HG03175 (cell line): ENCODE measurements at regions not wholly inside any gene's neighbourhood (a gene's known extent, or its start where the extent isn't known, plus 50 kb on each side); places are given as distances from the start of the nearest gene placed in this dataset.

ENCODE experiments used
- ATAC-seq: cut with Tn5 transposase; IDR thresholded peaks from one replicate; pipeline ENCODE4 v1.9.1; 2021; ENCODE audit warnings: mild to moderate bottlenecking, moderate library complexity; ENCODE audit not compliant: unreplicated experiment

DNA sequence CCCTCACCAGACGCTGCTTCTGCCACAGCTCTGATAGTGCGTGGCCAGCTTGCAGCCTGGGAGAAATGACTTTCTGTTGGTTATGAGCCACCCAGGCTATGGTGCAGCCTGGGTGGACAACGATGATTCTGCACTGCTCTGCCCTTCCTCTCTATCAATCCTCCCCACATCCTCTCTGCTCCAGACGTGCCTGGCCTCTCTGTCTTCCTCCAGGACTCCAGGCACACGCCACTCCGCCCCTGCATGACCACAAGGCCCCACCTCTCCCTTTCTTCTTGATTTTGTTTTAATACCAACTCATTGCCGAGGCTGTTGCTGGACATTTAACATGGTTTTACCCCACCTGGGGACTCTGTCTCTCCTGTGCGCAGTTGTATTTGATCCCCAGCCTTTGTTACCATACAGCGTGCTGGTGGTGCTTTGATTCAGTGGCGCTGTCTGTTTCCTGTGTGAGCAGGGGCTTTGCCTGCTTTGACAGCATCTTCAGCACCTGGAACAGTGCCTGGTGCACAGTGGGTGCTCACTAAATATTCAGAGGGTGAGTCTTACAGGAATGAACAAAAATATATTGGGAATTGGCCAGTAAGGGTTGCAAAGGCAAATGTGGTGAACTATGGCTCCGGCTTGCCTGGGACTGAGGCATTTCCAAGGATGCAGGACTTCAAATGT, 280.9 kb downstream of the CDH26 start:
- no peak for ATAC-seq

DNA sequence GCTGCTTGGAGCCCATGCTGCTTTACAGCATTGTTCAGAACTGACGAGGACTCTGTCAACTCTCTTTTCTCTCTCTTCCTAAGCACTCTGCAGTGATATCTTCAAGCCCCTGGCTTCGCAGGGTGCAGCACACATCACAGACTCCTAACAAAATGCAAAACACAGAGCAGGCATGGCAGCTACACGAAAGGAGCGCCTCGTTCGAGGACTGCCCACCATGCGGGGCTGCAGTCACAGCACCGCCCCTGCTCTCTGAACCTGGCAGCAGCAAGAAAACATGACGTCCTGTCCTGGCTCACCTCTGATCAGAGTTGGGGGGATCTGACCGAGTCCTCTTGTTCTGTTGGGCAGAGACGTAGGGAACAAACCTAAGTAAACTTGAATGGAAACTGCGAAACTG, 281.7 kb downstream of the CDH26 start:
- ATAC-seq, result no peak

DNA sequence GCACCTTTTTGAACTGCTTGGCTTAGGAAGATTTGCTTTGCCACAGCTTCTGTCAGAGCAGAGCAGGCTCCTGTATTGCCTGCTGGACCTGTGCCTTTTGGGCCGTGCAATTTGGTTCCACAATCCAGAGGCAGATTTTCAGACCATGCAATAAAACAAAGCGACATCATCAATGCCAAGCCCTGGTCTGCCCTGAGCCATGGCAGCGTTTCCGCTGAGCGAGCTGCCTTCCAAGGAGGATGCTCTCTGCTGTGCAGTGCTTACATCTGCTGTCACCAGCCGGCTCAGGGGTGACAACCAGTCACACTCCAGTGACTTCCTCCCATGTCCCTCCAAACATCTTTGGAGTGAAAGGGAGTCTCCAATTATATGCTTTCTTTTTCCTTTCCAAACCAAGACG, 282.2 kb downstream of the CDH26 start:
- ATAC-seq, result no peak

DNA sequence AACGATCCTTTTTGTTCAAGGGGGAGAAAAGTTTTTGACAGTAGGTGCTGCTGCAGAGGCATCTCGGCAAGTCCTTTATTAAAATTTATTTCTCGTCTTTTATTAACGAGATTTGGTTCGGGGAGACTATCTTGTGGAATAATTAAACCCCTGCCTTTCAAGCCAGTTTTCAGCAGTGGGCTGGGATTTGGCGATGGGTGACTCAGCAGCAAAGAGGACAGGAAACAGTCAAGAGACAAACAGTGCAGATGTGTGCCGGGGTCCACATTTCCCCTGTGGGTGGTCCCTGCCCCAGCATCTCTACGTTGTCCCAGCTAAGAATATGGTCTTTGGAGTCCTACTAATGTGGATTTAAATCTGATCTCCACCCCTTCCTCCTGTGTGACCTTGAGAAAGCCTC, 282.8 kb downstream of the CDH26 start:
- no peak for ATAC-seq

DNA sequence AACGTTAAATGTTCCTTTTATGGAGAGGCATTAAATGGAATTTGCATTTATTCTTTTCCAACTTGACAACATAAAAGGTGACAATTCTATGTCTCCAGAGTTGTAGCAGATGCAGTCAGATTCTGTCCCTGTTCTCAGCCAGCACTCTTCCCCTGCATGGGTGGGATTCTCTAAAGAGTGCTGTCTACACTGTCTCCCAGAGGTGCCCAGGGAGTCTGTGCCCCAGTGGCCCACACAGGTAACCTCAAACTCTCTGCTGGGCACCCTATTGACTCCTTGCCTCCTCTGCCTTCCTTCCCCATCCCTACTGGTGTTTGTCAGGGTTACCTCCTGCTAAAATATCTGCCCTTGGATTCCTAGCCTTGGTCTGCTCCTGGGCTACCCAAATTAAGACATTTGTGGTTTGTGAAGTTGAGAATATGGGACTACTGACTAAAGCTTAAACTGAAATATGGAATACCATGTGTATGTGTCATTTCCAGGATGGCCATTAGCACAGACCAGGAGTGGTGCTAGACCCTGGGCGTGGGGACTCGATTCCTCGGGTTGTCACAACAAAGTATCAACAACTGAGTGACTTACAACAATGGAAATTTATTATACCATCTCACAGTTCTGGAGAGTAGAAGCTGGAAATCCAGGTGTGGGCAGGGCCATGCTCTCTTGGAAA, 284.7 kb downstream of the CDH26 start:
- no peak for ATAC-seq

DNA sequence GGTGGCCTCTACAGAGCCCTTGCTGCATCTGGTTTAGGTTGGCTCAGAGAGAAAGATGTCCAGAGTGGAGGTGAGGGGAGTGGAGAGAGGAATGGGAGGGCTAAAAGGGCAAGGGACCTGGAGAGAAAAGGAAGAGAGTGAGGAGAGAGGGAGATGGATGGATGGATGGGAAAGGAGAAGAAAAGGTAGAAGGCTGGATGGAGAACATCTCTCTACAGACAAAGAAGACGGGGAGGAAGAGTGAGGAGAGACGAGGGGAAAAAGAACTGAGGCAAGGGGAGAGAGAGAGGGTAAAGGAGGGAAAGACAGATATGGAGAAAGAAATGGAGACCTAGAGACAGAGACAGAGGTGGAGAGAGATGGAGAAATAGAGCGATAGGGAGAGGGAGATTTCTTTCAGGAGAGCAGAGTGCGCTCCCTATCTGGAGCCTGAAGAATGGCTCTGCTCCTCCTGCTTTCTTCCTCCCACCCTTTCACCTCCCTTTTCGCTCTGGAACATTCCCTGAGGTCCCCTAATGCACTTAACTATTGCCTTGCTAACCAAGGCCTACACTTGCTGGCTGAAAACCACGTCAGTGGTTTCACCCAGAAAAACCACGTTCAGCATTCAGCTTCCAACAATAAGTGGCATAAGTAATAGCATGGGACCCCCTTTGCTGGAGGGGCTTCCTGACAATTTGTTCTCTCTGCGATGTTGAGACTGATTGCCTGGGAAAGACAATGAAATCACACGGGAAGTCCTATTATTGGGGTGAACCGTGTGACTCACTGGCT, 286.3 kb downstream of the CDH26 start:
- ATAC-seq, result no peak

DNA sequence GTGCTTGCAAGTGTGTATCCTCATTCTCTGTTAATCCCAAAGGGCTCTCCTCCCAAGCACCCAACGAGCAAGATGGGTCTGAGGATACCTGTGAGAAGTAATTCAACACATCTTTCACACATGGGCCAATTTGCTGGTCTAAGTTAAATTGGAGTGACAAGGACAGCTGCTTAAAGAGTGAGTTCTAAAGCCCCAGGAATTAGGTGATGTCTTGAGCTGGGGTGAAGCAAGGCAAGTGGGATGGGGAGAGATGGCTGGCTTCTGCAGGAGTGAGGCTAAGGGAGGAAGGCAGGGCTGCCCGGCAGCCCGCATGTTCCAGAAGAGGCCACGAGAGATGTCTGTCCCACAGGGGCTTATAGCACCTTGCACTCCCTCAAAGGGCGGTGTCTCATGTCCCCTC, 288.5 kb downstream of the CDH26 start:
- ATAC-seq, result no peak

DNA sequence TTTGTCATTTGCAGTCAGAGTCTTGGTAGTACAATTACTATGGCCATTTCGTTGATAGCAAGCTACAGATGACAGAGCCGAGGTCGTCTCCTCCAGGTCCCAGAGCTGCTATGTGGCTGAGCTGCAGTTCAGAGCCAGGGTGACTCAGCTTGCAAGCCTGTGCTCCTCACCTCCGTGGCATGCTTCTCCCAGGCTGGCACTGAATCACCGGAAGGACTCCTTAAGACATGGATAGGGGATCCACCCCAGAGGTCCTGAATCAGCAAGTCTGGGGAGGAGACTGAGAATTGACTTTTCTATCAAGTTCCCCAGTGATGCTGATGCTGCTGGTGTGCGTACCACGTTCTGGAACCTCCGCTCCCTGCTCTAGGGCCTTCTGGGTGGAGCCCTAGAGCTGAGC, 291.2 kb downstream of the CDH26 start:
- no peak for ATAC-seq

DNA sequence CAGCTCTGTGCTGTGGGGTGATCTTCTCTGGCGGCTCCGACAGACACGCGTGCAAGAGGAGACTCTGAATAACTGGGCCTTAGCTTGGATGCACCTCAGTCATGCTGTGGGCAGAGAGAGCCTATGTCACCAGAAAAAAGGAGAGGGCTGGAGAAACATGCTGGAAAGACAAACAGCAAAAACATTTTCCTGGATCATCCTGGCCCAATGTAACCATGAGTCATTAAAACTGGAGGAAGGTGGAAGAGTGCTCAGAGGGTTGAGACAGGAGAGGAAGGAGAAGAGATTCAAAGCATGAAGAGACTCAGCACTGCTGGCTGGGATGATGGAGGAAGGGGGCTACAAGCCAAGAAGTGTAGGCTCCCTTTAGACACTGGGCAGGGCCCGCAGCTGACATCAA, 292.0 kb downstream of the CDH26 start:
- ATAC-seq, result no peak

DNA sequence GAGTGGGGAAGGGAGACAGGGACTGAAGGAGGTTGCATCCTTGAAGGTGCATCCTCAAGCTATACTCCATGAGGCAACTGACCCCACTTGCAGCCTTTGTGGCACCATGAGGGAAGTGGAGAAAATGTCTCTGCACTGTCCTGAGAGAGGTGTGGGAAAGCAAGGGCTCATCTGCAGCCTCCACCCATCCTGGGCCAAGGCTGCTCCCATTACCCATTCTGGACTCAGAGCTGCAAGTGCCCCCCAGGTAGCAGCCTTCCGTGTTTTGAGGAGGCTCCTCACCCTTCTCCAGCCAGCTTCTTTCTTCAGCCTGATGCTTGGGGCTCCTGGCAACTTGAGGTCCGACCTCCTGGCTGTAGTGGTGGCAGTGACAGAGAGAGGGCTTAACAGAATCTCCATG, 294.6 kb downstream of the CDH26 start:
- ATAC-seq, result no peak

DNA sequence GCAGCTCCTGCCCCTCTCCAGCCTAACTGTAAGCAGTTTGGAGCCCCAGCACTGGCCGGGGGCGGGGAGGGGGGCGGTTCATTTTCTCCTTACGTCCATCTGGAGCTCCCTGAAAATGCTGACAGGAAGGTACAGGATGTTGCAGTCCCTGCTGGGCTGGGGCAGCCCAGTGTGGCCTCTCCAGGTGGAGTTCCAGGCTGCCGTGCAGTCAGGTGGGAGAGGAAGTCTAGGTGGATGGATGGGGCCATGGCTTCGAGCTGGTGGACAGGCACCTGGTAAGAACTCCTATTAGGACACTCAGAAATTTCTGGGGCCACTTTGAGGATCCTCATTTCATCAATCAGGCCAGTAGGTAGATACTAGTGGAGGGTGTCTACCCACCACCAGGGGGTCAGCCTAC, 295.2 kb downstream of the CDH26 start:
- no peak for ATAC-seq

DNA sequence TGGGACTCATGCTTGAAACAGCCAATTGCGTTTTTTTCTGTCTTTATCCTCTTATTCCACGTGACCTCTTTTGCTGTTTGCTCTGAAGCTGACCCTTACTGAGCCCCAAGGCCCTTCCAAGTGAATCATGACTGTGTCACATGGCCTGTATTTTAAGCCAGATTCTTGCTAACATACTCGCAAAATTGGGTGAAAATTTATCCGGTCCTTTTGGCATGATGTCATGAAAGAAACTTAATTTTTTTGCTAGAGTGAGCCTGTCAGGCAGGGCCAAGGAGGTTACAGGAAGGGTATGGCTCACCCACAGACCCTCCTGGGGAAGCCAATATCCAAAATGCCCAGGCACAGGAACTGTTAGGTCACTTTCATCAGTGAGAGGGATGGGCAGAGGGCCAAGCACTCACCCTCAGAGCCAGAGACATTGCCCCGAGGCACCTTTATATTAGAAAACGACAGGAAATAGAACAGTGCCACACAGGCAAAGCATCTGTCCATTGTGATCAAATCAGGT, 296.7 kb downstream of the CDH26 start:
- ATAC-seq, result no peak

DNA sequence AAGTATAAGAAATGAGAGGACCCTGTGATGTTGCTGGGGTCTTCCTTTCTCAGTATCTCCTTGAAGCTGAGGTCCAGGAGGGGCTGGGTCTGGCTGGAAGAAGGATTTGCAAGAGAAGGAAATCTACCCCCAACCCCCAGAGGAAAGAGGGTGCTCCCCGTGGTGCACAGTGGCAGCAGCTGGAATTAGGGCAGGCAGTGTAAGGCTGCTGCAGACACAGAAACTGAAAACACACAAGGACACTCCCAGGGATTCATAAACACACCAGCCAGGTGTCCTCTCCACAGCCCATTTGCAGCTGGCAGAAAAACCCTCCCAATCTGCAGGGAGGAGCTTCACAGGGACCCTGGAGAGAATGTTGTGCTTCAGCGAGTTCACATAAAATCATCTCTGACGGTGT, 297.2 kb downstream of the CDH26 start:
- ATAC-seq, result no peak

DNA sequence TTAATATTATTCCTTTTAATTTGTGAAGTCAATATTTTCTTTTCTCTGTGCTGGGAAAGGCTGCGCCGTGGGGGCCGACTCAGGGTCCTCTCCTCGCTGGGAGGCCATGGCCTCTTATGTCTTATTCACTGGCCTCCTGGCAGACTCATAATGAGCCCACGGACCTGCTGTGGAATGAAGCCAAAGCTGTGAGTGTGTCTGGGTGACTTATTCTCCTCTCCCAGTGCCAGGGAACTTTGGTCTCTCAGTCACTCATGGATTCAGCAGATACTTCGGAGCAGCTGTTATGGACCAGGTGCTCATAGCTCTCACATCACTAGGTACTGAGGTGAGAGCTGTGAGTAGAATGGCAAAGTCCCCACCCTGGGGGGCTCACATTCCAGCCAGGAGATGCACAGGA, 297.6 kb downstream of the CDH26 start:
- no peak for ATAC-seq

DNA sequence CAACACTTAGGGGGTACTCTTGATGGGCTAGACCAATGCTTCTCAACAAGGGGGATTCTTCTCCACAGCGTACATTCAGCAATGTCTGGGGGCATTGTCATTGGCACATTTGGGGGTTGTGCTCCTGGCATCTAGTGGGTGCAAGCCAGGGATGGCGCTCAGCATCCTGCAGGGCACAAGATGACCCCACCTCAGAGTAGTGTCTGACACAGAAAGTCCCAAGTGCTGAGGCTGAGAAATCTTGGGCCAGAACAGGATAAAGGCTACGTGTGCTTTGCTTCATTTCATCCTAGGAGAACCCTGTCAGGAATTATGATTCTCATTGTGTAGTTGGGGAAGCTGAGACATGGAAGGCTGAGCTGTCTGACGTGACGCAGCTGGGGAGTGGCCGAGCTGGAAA, 298.6 kb downstream of the CDH26 start:
- no peak for ATAC-seq

DNA sequence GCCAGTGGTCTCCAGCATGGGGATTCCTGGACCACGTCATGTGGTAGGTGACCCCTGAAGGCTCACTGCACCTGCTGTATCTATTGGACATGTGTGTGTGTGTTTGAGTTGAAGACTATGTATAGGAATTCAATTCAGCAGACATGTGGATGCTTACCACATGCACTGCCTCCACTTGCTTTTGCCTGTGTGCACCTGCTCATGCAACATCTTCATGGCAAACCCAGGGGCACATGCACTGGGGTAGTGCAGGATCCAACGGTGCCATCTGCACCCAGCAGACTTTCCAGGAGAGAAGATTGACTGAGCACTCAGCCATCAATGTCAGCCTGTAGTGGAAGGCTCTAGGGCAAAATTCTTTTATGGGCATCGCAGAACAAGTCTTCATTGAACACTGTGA, 299.4 kb downstream of the CDH26 start:
- ATAC-seq, result no peak

DNA sequence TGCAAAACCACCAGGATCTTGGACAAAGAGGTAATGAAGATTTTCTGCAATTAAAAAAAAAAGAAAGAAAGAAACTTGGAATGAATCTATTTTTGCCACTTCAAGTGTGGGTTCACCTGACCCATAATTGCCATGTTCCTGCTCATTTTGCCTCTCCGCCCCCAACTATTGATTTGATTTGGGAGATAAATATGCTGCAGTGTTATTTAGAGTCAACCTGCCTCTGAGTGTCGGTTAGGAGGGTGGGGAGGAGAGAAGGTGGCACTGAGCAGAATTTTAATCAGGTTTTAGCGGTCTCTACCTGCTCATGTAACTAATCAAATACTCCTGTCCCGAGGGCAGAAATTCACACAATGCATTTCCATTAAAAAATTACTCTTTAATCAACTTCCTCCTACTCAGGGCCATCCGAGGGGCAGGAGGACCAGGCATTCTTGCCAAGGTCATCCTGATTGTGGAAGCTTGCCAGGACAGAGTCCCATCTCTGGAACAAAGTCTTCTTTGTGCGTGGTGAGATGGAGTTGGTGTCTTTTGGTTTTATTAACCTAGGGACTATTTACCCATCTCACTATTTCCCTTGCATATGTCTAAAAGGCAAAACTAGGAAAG, 300.1 kb downstream of the CDH26 start:
- ATAC-seq, result no peak

DNA sequence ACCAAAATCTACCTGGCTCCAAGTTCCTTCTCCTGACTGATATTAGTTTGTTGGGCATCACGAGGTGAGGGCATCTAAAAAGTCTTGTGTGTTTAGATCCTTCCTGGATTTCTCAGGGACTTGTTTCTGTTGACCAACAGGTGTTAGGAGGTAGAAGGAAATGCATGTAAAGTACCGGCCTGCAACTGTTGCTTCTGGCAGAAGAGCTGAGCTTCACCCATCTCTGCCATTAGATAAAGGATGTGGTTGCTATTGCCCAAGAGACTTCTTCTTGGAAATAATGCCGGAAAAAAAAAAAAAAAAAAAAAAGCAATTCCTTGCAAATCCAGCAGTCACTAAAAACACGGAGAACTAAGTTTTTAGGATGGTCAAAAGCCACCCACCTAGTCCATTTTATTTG, 303.1 kb downstream of the CDH26 start:
- no peak for ATAC-seq

DNA sequence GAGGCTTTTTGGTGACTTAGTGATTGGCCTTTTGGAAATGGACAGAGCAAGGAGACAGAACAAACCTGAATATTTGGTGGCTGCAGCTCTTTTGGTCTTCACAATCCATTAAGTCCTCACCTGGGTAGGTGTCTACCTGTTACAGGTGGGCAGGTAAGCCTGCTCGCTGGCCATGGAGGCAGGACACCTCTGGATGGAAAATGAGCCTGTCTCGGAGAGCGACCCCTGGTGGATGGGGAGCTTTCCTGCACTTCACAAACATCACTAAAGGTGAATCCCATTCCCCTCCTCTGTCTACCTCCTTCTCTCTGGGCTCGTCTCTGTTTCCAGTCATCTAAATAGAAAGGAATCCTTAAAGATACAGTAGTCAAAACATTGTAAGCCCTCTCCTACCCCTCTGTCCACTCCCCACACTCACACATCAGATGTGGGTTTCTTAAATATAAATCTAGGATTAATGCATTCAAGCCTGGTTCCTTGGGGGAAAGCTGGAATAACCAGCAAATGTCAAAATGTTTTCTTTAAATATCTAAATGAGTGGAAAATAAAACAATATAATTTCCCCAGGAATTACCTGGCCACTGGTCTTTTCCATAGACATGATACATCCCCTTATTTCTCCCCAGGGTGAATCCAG, 304.9 kb downstream of the CDH26 start:
- ATAC-seq, result peak; percentile 51

DNA sequence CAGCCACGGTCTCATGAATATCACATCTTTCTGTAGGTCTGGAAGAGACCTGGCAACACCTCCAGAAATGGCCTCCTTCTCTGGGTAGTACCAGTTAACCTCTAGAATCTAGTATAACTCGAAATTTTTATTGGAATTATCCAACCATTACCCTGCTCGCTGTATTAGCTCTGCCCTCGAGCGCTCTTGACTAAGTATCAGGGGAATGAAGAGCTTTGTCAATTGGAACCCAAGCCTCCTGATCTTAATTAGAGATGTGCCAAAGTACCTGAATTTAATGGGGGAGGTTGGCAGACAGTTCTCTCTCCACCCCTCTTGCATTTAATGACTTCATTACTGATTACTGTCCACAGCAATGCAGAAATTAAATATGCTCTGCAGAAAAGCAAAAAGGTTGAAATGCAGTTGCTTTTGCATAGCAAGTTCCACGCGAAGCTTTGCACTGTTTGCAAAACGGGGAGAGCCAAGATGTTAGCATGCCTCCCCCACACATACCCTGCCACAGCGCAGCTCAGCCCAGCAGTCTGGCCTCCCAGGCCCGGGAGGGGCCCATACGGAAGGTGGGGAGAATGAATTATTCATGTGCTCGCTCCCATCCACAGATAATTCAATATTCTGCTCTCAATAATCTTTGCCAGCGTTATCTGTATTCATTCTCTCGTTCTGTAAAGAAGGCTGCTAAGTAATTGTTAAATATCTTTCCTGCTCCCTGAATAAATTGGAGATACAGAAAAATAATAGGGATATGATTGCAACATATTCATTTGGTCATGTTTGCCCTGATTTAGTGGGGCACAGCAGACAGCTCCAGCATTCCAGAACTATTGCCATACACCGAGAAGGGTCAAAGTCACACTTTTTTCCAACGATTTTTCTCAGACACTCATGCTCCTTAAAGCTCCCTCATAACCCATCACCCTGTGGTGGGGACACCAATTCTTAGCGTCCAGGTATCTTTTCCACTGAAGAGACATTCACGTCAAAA, 305.8 kb downstream of the CDH26 start:
- no peak for ATAC-seq
